ENCODE measurements at regions not wholly inside any gene's neighbourhood (a gene's known extent, or its start where the extent isn't known, plus 50 kb on each side); places are given as distances from the start of the nearest gene placed in this dataset.

DNA sequence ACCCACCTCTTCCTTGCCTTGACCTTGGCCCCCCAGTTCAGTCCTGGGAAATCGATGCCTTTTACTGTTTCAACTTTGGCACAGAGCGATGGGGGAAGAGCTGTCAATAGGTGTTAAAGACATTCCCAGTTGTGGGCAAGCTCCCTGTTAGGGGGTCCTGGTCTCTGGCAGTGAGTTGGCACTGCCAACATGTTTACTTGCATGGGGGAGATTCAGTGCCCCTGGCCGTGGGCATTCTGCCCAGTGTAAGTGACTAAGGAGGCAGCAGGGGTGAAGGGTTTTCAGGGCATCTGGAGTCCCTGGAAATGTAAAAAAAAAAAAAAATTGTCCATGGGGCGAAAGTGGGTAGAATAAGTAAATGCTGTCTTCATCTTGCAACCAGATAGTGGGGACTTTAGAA is 407.0 kb downstream of the PTPRU start:
- H3K4me1 ChIP-seq (ENCODE audit: control insufficient read depth in 4 of 4, insufficient read depth in 4 of 4, low read length in 3 of 4), result no peaks in the 10 kb centered on the region
- no peak overlapping the region for H3K27ac ChIP-seq (ENCODE audit: low read depth in 1 of 2, low read length in 2 of 2)
- H3K9ac ChIP-seq (ENCODE audit: low read depth in 1 of 2, low read length in 2 of 2), result no peak overlapping the region
- DNase-seq (ENCODE audit: low spot score), result peak; percentile 3
- no peaks in the 10 kb centered on the region for H3K36me3 ChIP-seq (ENCODE audit: control insufficient read depth in 4 of 4, insufficient read depth in 3 of 4, low read depth in 1 of 4, low read length in 3 of 4)
- no peak overlapping the region for H3K4me3 ChIP-seq (ENCODE audit: low read depth in 1 of 3, low read length in 3 of 3)
- TF ChIP-seq, protein P1, sequence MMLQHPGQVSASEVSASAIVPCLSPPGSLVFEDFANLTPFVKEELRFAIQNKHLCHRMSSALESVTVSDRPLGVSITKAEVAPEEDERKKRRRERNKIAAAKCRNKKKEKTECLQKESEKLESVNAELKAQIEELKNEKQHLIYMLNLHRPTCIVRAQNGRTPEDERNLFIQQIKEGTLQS (IDR thresholded peaks at IDR 0.05), result no peak
- TF ChIP-seq, protein P2, sequence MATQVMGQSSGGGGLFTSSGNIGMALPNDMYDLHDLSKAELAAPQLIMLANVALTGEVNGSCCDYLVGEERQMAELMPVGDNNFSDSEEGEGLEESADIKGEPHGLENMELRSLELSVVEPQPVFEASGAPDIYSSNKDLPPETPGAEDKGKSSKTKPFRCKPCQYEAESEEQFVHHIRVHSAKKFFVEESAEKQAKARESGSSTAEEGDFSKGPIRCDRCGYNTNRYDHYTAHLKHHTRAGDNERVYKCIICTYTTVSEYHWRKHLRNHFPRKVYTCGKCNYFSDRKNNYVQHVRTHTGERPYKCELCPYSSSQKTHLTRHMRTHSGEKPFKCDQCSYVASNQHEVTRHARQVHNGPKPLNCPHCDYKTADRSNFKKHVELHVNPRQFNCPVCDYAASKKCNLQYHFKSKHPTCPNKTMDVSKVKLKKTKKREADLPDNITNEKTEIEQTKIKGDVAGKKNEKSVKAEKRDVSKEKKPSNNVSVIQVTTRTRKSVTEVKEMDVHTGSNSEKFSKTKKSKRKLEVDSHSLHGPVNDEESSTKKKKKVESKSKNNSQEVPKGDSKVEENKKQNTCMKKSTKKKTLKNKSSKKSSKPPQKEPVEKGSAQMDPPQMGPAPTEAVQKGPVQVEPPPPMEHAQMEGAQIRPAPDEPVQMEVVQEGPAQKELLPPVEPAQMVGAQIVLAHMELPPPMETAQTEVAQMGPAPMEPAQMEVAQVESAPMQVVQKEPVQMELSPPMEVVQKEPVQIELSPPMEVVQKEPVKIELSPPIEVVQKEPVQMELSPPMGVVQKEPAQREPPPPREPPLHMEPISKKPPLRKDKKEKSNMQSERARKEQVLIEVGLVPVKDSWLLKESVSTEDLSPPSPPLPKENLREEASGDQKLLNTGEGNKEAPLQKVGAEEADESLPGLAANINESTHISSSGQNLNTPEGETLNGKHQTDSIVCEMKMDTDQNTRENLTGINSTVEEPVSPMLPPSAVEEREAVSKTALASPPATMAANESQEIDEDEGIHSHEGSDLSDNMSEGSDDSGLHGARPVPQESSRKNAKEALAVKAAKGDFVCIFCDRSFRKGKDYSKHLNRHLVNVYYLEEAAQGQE (IDR thresholded peaks at IDR 0.05), result no peak
- TF ChIP-seq FOXA2 (IDR thresholded peaks at IDR 0.05), result no peak
- no peak for TF ChIP-seq HNF4A (conservative IDR thresholded peaks at IDR 0.05)
- TF ChIP-seq, protein P3, sequence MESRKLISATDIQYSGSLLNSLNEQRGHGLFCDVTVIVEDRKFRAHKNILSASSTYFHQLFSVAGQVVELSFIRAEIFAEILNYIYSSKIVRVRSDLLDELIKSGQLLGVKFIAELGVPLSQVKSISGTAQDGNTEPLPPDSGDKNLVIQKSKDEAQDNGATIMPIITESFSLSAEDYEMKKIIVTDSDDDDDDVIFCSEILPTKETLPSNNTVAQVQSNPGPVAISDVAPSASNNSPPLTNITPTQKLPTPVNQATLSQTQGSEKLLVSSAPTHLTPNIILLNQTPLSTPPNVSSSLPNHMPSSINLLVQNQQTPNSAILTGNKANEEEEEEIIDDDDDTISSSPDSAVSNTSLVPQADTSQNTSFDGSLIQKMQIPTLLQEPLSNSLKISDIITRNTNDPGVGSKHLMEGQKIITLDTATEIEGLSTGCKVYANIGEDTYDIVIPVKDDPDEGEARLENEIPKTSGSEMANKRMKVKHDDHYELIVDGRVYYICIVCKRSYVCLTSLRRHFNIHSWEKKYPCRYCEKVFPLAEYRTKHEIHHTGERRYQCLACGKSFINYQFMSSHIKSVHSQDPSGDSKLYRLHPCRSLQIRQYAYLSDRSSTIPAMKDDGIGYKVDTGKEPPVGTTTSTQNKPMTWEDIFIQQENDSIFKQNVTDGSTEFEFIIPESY (IDR thresholded peaks at IDR 0.05), result no peak
- no peak for TF ChIP-seq TAF1 (conservative IDR thresholded peaks at IDR 0.05)
- TF ChIP-seq FOXA1 (IDR thresholded peaks at IDR 0.05), result no peak
- TF ChIP-seq SP1 (IDR thresholded peaks at IDR 0.05), result no peak
- TF ChIP-seq, protein P4, sequence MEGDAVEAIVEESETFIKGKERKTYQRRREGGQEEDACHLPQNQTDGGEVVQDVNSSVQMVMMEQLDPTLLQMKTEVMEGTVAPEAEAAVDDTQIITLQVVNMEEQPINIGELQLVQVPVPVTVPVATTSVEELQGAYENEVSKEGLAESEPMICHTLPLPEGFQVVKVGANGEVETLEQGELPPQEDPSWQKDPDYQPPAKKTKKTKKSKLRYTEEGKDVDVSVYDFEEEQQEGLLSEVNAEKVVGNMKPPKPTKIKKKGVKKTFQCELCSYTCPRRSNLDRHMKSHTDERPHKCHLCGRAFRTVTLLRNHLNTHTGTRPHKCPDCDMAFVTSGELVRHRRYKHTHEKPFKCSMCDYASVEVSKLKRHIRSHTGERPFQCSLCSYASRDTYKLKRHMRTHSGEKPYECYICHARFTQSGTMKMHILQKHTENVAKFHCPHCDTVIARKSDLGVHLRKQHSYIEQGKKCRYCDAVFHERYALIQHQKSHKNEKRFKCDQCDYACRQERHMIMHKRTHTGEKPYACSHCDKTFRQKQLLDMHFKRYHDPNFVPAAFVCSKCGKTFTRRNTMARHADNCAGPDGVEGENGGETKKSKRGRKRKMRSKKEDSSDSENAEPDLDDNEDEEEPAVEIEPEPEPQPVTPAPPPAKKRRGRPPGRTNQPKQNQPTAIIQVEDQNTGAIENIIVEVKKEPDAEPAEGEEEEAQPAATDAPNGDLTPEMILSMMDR (IDR thresholded peaks at IDR 0.05; ENCODE audit: low read depth, low read length, missing input control), result no peak
- TF ChIP-seq JUND (IDR thresholded peaks at IDR 0.05), result no peak
- no peak for TF ChIP-seq GABPA (IDR thresholded peaks at IDR 0.05 in 1 of 2, conservative IDR thresholded peaks at IDR 0.05 in 1 of 2)
- TF ChIP-seq NR2F2 (IDR thresholded peaks at IDR 0.05), result no peak
- no peak for TF ChIP-seq RAD21 (IDR thresholded peaks at IDR 0.05)
- TF ChIP-seq EGR1 (IDR thresholded peaks at IDR 0.05; ENCODE audit: low read depth in 2 of 2), result no peak
- no peak for TF ChIP-seq YY1 (IDR thresholded peaks at IDR 0.05)
- TF ChIP-seq MAX (IDR thresholded peaks at IDR 0.05), result no peak
- no peak for TF ChIP-seq RXRA (IDR thresholded peaks at IDR 0.05)
- no peak for TF ChIP-seq HNF4G (IDR thresholded peaks at IDR 0.05)
- no peaks in the 10 kb centered on the region for H3K27me3 ChIP-seq (ENCODE audit: control insufficient read depth in 4 of 4, insufficient read depth in 4 of 4, low read length in 3 of 4)
- 81% methylated on average over 4 of the region's 4 CpGs for WGBS
- H3K9me3 ChIP-seq (ENCODE audit: control insufficient read depth in 4 of 4, low read length in 3 of 4), result no peaks in the 10 kb centered on the region
